Hepatocyte (in vitro differentiated cells): ENCODE measurements at regions not wholly inside any gene's neighbourhood (a gene's known extent, or its start where the extent isn't known, plus 50 kb on each side); places are given as distances from the start of the nearest gene placed in this dataset.
"Not testable (repeated sequence)": the region's sequence is repeated elsewhere in the genome, so short reads cannot be mapped to it uniquely, and the experiment has no call there.

Source experiments
- DNase-seq: peaks from one replicate; pipeline ENCODE4 v3.0.0-alpha.2; 2016; ENCODE audit warnings: low spot score
- H2AFZ ChIP-seq: fragments of 200-600 bp; sonication (generic); 2 replicates; pipeline ENCODE4 v1.6.0; 2016; ENCODE audit warnings: antibody characterized with exemption, mild to moderate bottlenecking
- H3K27ac ChIP-seq: fragments of 200-600 bp; sonication (generic); 2 replicates; pipeline ENCODE4 v1.5.1; 2016; ENCODE audit warnings: mild to moderate bottlenecking
- H3K27me3 ChIP-seq: fragments of 200-600 bp; sonication (generic); 2 replicates; pipeline ENCODE4 v1.6.1; 2016
- H3K36me3 ChIP-seq: fragments of 200-600 bp; sonication (generic); replicated peaks from 2 replicates; pipeline ENCODE4 v1.5.1; 2016; ENCODE audit warnings: low read depth; ENCODE audit not compliant: insufficient read depth
- H3K4me1 ChIP-seq: fragments of 200-600 bp; sonication (generic); 2 replicates; pipeline ENCODE4 v1.5.1; 2016; ENCODE audit warnings: mild to moderate bottlenecking, moderate library complexity; ENCODE audit not compliant: insufficient read depth
- H3K4me2 ChIP-seq: fragments of 200-600 bp; sonication (generic); 2 replicates; pipeline ENCODE4 v1.6.0; 2016
- H3K4me3 ChIP-seq: fragments of 200-600 bp; sonication (generic); 2 replicates; pipeline ENCODE4 v1.5.1; 2016; ENCODE audit warnings: mild to moderate bottlenecking
- H3K79me2 ChIP-seq: fragments of 200-600 bp; sonication (generic); 2 replicates; pipeline ENCODE4 v1.6.0; 2017; ENCODE audit warnings: mild to moderate bottlenecking
- H3K9me2 ChIP-seq: fragments of 200-600 bp; sonication (generic); replicated peaks from 2 replicates; pipeline ENCODE4 v1.6.0; 2017; ENCODE audit warnings: mild to moderate bottlenecking; ENCODE audit not compliant: insufficient read depth
- H3K9me3 ChIP-seq: fragments of 200-600 bp; sonication (generic); 2 replicates; pipeline ENCODE4 v1.5.1; 2016; ENCODE audit warnings: low read depth, mild to moderate bottlenecking
- H4K20me1 ChIP-seq: fragments of 200-600 bp; sonication (generic); 2 replicates; pipeline ENCODE4 v1.6.0; 2016; ENCODE audit warnings: mild to moderate bottlenecking; ENCODE audit not compliant: insufficient read depth, poor library complexity, severe bottlenecking
- EZH2 ChIP-seq: fragments of 200-600 bp; sonication (generic); IDR thresholded peaks from 2 replicates; pipeline ENCODE4 v1.6.1; 2016; ENCODE audit warnings: antibody characterized with exemption, mild to moderate bottlenecking, borderline replicate concordance
- EZH2phosphoT487 ChIP-seq: fragments of 200-600 bp; sonication (generic); IDR thresholded peaks from one replicate; pipeline ENCODE4 v1.6.1; 2018; ENCODE audit warnings: antibody characterized with exemption, mild to moderate bottlenecking, low read depth, moderate library complexity; ENCODE audit not compliant: unreplicated experiment, severe bottlenecking
- WGBS: methylation state at CpG from one replicate; pipeline ENCODE4 v1.1.6; 2016; ENCODE audit warnings: low lambda C conversion rate; ENCODE audit errors: missing lambda C conversion rate; 5-methylcytosine and 5-hydroxymethylcytosine counted together
- TF ChIP-seq, protein P1 (sequence below): fragments of 200-600 bp; sonication (generic); IDR thresholded peaks from 2 replicates; pipeline ENCODE4 v1.5.1; 2016; ENCODE audit warnings: antibody characterized with exemption, mild to moderate bottlenecking; ENCODE audit not compliant: poor library complexity

DNA sequence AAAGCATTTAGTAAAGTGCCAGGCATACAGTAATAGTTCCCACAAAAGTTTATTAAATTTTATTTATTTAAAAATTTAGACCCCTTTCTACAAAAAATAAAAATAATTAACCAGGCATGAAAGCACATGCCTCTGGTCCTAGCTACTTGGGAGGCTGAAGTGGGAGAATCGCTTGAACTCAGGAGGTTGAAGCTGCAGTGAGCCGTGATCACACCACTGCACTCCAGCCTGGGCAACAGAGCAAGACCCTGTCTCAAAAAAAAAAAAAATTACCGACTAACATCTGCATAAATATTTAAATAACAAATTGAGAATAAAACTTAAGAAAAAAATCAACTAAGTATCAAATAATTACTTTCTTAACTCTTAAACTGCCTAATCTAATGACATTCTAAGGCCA, 64.3 kb upstream of the TRIM24 start:
- Histone ChIP-seq H3K9me2 (no peaks in the 10 kb centered on the region), H3K79me2 (no peaks in the 10 kb centered on the region), H3K4me1 (peaks cover 5% of the 10 kb centered on the region), H3K9me3 (no peaks in the 10 kb centered on the region), H3K27ac (peak overlapping the region; percentile 42), H3K27me3 (no peaks in the 10 kb centered on the region), H4K20me1 (no peaks in the 10 kb centered on the region), H3K36me3 (no peaks in the 10 kb centered on the region), H3K4me3 (no peak overlapping the region), H2AFZ (no peak overlapping the region), H3K4me2 (peak overlapping the region; percentile 39)
- WGBS, result 87% methylated on average over 3 of the region's 3 CpGs
- DNase-seq, result no peak
- no peak for TF ChIP-seq EZH2
- TF ChIP-seq EZH2phosphoT487, result no peak
- TF ChIP-seq, protein P1, sequence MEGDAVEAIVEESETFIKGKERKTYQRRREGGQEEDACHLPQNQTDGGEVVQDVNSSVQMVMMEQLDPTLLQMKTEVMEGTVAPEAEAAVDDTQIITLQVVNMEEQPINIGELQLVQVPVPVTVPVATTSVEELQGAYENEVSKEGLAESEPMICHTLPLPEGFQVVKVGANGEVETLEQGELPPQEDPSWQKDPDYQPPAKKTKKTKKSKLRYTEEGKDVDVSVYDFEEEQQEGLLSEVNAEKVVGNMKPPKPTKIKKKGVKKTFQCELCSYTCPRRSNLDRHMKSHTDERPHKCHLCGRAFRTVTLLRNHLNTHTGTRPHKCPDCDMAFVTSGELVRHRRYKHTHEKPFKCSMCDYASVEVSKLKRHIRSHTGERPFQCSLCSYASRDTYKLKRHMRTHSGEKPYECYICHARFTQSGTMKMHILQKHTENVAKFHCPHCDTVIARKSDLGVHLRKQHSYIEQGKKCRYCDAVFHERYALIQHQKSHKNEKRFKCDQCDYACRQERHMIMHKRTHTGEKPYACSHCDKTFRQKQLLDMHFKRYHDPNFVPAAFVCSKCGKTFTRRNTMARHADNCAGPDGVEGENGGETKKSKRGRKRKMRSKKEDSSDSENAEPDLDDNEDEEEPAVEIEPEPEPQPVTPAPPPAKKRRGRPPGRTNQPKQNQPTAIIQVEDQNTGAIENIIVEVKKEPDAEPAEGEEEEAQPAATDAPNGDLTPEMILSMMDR, result no peak

DNA sequence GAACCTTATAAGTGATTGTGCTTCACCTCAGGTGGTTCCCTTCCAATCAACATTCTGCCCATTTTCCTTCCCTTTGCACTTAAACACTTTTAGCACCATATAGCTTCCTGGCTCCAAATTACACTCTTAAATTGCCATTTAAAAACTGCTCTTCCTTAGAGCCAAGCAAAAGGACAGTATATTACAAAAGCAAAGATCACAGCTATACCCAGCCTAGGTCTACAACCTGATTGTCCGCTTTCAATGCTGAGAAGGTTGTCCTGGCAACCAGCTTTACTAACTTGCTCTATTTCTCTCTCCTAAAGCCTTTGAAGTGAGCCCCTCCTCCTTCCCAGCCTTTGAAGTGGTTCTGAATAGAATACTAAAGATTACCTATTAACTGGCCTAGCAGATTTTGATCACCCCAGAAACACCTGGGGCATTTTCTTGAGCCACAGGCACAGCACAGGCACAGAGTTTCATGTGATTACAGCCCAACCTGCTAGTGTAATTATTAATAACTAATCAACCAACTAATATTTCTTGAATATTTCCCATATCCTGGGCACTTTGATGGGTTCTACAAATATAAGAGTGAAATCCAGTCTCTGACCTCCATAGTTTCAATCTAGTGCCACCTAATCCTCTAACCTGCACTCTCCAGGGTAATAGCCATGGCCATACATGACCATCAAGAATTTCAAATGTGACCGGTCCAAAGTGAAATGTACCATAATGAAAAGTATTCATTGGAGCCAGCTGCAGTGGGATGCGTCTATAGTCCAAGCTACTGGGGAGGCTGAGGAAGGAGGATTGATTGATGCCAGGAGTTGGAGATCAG, 63.6 kb upstream of the TRIM24 start:
- no peaks in the 10 kb centered on the region for H3K79me2 ChIP-seq
- peak; percentile 85 for DNase-seq
- 62% methylated on average over 3 of the region's 3 CpGs for WGBS
- peak overlapping the region; percentile 59 for H3K27ac ChIP-seq
- TF ChIP-seq EZH2 (no peak), EZH2phosphoT487 (no peak)
- TF ChIP-seq, protein P1, result no peak
- no peaks in the 10 kb centered on the region for H4K20me1 ChIP-seq
- peak overlapping the region; percentile 39 for H3K4me2 ChIP-seq
- H3K36me3 ChIP-seq, result no peaks in the 10 kb centered on the region
- no peak overlapping the region for H3K4me3 ChIP-seq
- H3K27me3 ChIP-seq, result no peaks in the 10 kb centered on the region
- H2AFZ ChIP-seq, result no peak overlapping the region
- no peaks in the 10 kb centered on the region for H3K9me2 ChIP-seq
- H3K4me1 ChIP-seq, result peaks cover 5% of the 10 kb centered on the region
- H3K9me3 ChIP-seq, result no peaks in the 10 kb centered on the region

DNA sequence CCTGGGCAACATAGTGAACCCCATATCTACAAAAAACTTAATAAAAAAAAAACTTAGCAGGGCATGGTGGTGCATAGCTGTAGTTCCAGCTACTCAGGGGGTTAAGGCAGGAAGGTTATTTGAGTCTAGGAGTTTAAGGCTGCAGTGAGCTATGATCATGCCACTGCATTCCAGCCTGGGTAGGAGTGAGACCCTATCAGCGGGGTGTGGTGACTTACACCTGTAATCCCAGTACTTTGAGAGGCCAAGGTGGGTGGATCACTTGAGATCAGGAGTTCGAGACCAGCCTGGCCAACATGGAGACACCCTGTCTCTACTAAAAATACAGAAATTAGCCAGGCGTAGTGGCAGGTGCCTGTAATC, 63.0 kb upstream of the TRIM24 start:
- H3K27me3 ChIP-seq, H3K9me2 ChIP-seq, H3K4me2 ChIP-seq, H2AFZ ChIP-seq, DNase-seq, H3K36me3 ChIP-seq, H3K79me2 ChIP-seq, H3K4me1 ChIP-seq, H3K9me3 ChIP-seq, H4K20me1 ChIP-seq, H3K4me3 ChIP-seq: not testable (repeated sequence)
- 90% methylated on average over 3 of the region's 3 CpGs for WGBS
- H3K27ac ChIP-seq, result peak overlapping the region; percentile 59

DNA sequence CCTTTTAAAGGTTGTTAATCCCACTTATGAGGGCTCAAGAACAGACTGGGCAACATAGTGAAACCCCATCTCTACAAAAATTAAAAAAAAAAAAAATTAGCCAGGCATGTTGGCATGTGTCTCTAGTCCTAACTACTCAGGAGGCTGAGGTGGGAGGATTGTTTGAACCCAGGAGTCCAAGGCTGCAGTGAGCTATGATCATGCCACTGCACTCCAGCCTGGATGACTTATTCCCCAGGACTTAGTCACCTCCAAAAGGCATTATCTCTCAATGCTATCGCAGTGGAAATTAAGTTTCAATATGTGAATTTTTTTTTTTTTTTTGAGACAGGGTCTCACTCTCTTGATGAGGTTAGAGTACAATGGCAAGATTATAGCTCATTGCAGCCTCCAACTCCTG, 61.2 kb upstream of the TRIM24 start:
- WGBS, result 100% methylated on average over 1 of the region's 1 CpG
- Histone ChIP-seq H3K27me3 (no peaks in the 10 kb centered on the region), H3K9me3 (no peaks in the 10 kb centered on the region), H3K9me2 (no peaks in the 10 kb centered on the region), H3K27ac (no peak overlapping the region), H3K4me3 (no peak overlapping the region), H3K36me3 (no peaks in the 10 kb centered on the region), H3K4me2 (no peak overlapping the region), H2AFZ (no peak overlapping the region), H4K20me1 (no peaks in the 10 kb centered on the region), H3K79me2 (no peaks in the 10 kb centered on the region), H3K4me1 (peaks cover 5% of the 10 kb centered on the region)
- TF ChIP-seq EZH2, result no peak
- TF ChIP-seq, protein P1, result no peak
- TF ChIP-seq EZH2phosphoT487, result no peak
- DNase-seq, result no peak
